HEK293 (cell line): ENCODE measurements at regions not wholly inside any gene's neighbourhood (a gene's known extent, or its start where the extent isn't known, plus 50 kb on each side); places are given as distances from the start of the nearest gene placed in this dataset.

Experiments used
- KLF8 ChIP-seq: fragments of 450-650 bp; formaldehyde crosslinking; IDR thresholded peaks from 2 replicates; pipeline ENCODE4 v1.5.1; 2016; ENCODE audit warnings: missing biosample characterization, missing genetic modification characterization
- OSR2 ChIP-seq: fragments of 450-650 bp; formaldehyde crosslinking; IDR thresholded peaks from 2 replicates; pipeline ENCODE4 v1.5.1; 2016; ENCODE audit warnings: missing biosample characterization, missing genetic modification characterization
- ZBTB8A ChIP-seq: fragments of 450-650 bp; formaldehyde crosslinking; IDR thresholded peaks from 2 replicates; pipeline ENCODE4 v1.5.1; 2016; ENCODE audit warnings: missing biosample characterization, missing genetic modification characterization

DNA sequence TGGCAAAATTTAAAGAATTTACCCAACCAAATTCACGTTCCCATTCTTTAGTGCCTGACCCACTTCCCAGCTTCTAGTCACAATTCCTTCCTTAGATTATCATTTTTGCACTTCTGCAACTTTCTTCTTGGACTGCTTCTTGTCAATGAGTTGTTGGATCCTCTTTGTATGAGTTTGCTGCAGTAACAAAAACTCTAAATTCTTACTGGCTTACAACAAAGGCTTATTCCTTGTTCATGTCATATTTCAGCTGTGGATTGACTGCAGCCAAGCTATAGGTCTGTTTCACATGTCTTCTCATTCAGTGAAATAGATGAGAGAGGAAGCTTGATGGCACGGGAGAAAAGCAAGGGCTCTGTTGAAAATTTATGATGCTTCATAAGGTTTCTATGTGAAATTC lies 50.4 kb upstream of the TGFBR2 start (continued):
- TF ChIP-seq KLF8, result no peak
- TF ChIP-seq OSR2 (tag by site-specific recombination), result no peak
- TF ChIP-seq ZBTB8A (tag by site-specific recombination), result no peak
